ENCODE measurements at regions not wholly inside any gene's neighbourhood (a gene's known extent, or its start where the extent isn't known, plus 50 kb on each side); places are given as distances from the start of the nearest gene placed in this dataset.

GRCh38 chr7:106433377-106433776 lies 148.6 kb upstream of the NAMPT start:
- TF ChIP-seq POLR2A (IDR thresholded peaks at IDR 0.05), result no peak
- TF ChIP-seq, protein P1, sequence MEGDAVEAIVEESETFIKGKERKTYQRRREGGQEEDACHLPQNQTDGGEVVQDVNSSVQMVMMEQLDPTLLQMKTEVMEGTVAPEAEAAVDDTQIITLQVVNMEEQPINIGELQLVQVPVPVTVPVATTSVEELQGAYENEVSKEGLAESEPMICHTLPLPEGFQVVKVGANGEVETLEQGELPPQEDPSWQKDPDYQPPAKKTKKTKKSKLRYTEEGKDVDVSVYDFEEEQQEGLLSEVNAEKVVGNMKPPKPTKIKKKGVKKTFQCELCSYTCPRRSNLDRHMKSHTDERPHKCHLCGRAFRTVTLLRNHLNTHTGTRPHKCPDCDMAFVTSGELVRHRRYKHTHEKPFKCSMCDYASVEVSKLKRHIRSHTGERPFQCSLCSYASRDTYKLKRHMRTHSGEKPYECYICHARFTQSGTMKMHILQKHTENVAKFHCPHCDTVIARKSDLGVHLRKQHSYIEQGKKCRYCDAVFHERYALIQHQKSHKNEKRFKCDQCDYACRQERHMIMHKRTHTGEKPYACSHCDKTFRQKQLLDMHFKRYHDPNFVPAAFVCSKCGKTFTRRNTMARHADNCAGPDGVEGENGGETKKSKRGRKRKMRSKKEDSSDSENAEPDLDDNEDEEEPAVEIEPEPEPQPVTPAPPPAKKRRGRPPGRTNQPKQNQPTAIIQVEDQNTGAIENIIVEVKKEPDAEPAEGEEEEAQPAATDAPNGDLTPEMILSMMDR (IDR thresholded peaks at IDR 0.05), result no peak

Measured in Peyer's patch (tissue), 4 donors.